Activated CD4-positive, alpha-beta T cell treated with anti-CD3 and anti-CD28 coated beads for 4 hours (primary cell): ENCODE measurements at regions not wholly inside any gene's neighbourhood (a gene's known extent, or its start where the extent isn't known, plus 50 kb on each side); places are given as distances from the start of the nearest gene placed in this dataset.
"Not testable (repeated sequence)": the region's sequence is repeated elsewhere in the genome, so short reads cannot be mapped to it uniquely, and the experiment has no call there.

Source experiments
- DNase-seq, 2 donors: peaks; one replicate each; pipeline ENCODE4 v3.0.0-alpha.2; 2020

- DNase-seq = no peak
Measured at GRCh38 chr3:94336046-94336753, 273.3 kb downstream of the NSUN3 start.

- no peak for DNase-seq
Measured at GRCh38 chr3:94345101-94345500, 282.2 kb downstream of the NSUN3 start.

GRCh38 chr3:94349310-94349878 lies 286.5 kb downstream of the NSUN3 start:
- DNase-seq = no peak

GRCh38 chr3:94356581-94356980 lies 293.7 kb downstream of the NSUN3 start:
- DNase-seq = no peak

- no peak for DNase-seq
Measured at GRCh38 chr3:94359996-94360395, 297.1 kb downstream of the NSUN3 start.

GRCh38 chr3:94360987-94361386 lies 298.1 kb downstream of the NSUN3 start:
- DNase-seq = no peak

- no peak for DNase-seq
Measured at GRCh38 chr3:94362393-94362792, 299.5 kb downstream of the NSUN3 start.

- DNase-seq = no peak
Measured at GRCh38 chr3:94365006-94365405, 302.1 kb downstream of the NSUN3 start.

- DNase-seq = no peak
Measured at GRCh38 chr3:94372026-94372425, 309.2 kb downstream of the NSUN3 start.

GRCh38 chr3:94373456-94373855 lies 310.6 kb downstream of the NSUN3 start:
- no peak for DNase-seq

- no peak for DNase-seq
Measured at GRCh38 chr3:94374439-94375161, 311.7 kb downstream of the NSUN3 start.

GRCh38 chr3:94377123-94377696 lies 314.3 kb downstream of the NSUN3 start:
- DNase-seq = not testable (repeated sequence)

- not testable (repeated sequence) for DNase-seq
Measured at GRCh38 chr3:94377863-94378262, 315.0 kb downstream of the NSUN3 start.

- DNase-seq = no peak
Measured at GRCh38 chr3:94378322-94378721, 315.5 kb downstream of the NSUN3 start.

GRCh38 chr3:94379264-94379663 lies 316.4 kb downstream of the NSUN3 start:
- no peak for DNase-seq

- no peak for DNase-seq
Measured at GRCh38 chr3:94394885-94395284, 332.0 kb downstream of the NSUN3 start.

GRCh38 chr3:94395851-94396250 lies 333.0 kb downstream of the NSUN3 start:
- no peak for DNase-seq

- DNase-seq = no peak
Measured at GRCh38 chr3:94398036-94398435, 335.2 kb downstream of the NSUN3 start.

- no peak for DNase-seq
Measured at GRCh38 chr3:94401466-94401865, 338.6 kb downstream of the NSUN3 start.

- DNase-seq = no peak
Measured at GRCh38 chr3:94402126-94402525, 339.3 kb downstream of the NSUN3 start.

- DNase-seq = no peak
Measured at GRCh38 chr3:94405258-94406035, 342.6 kb downstream of the NSUN3 start.

- no peak for DNase-seq
Measured at GRCh38 chr3:94406595-94406994, 343.7 kb downstream of the NSUN3 start.

GRCh38 chr3:94412936-94413335 lies 350.1 kb downstream of the NSUN3 start:
- DNase-seq = not testable (repeated sequence)
